Liver (tissue), 3 donors: ENCODE measurements at regions not wholly inside any gene's neighbourhood (a gene's known extent, or its start where the extent isn't known, plus 50 kb on each side); places are given as distances from the start of the nearest gene placed in this dataset.

Experiments
- CTCF ChIP-seq: fragments of 150-350 bp; IDR thresholded peaks from 2 replicates; pipeline ENCODE4 v1.5.1; 2017; ENCODE audit warnings: improper control_type of control experiment, low read depth, low read length; ENCODE audit not compliant: missing input control
- RAD21 ChIP-seq, 2 donors: IDR thresholded peaks; 2 replicates each; pipeline ENCODE4 v1.6.1; 2016; ENCODE audit warnings: antibody characterized with exemption in 2 of 2, mild to moderate bottlenecking in 2 of 2
- donor health status: healthy.
- donor health status: healthy.

DNA sequence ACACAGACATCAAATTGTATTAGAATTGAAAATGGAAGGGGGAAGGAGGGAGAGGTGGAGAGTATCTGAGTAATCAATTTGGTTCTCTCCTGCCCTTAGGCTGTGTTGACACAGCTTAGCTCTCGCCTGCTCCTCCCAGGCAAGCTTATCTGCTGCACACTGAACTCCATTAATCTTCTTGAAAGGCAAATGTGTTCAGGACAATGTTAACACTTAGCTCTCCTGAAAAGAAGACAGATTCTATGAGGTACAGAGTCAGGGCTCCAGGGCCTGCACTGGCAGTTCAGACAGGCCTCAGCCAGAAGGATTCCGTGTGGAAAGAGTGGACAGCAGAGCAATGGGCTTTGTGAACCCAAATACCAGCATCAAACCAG, 430.0 kb upstream of the TNP1 start:
- TF ChIP-seq CTCF (no peak), RAD21 (IDR thresholded peaks at IDR 0.05) (no peak)
